ENCODE measurements at regions not wholly inside any gene's neighbourhood (a gene's known extent, or its start where the extent isn't known, plus 50 kb on each side); places are given as distances from the start of the nearest gene placed in this dataset.
"Not testable (repeated sequence)": the region's sequence is repeated elsewhere in the genome, so short reads cannot be mapped to it uniquely, and the experiment has no call there.

- DNase-seq = no peak
These were observed 86.1 kb downstream of the RAP2A start for GRCh38 chr13:97520061-97520460.

- DNase-seq = no peak
These were observed 86.9 kb downstream of the RAP2A start for GRCh38 chr13:97520866-97521265.

- no peak for DNase-seq
These were observed 87.8 kb downstream of the RAP2A start for GRCh38 chr13:97521726-97522125.

GRCh38 chr13:97522243-97522642 lies 88.3 kb downstream of the RAP2A start:
- no peak for DNase-seq

- DNase-seq = no peak
These were observed 92.6 kb downstream of the RAP2A start for GRCh38 chr13:97526556-97526955.

GRCh38 chr13:97528518-97528917 lies 94.5 kb downstream of the RAP2A start:
- DNase-seq = no peak

GRCh38 chr13:97534540-97534939 lies 100.6 kb downstream of the RAP2A start:
- no peak for DNase-seq

GRCh38 chr13:97535614-97536013 lies 101.6 kb downstream of the RAP2A start:
- DNase-seq = peak; percentile 69

GRCh38 chr13:97537110-97537509 lies 103.1 kb downstream of the RAP2A start:
- DNase-seq = no peak

GRCh38 chr13:97538203-97538602 lies 104.2 kb downstream of the RAP2A start:
- DNase-seq = no peak

GRCh38 chr13:97539651-97540610 lies 106.0 kb downstream of the RAP2A start:
- peak; percentile 64 for DNase-seq

GRCh38 chr13:97540696-97541095 lies 106.7 kb downstream of the RAP2A start:
- no peak for DNase-seq

- peak; percentile 37 for DNase-seq
These were observed 108.2 kb downstream of the RAP2A start for GRCh38 chr13:97542102-97542685.

- no peak for DNase-seq
These were observed 110.2 kb downstream of the RAP2A start for GRCh38 chr13:97544031-97544765.

GRCh38 chr13:97544971-97545499 lies 111.1 kb downstream of the RAP2A start:
- DNase-seq = not testable (repeated sequence)

GRCh38 chr13:97548138-97548537 lies 114.2 kb downstream of the RAP2A start:
- DNase-seq = no peak

- peak; percentile 17 for DNase-seq
These were observed 114.7 kb downstream of the RAP2A start for GRCh38 chr13:97548711-97549110.

GRCh38 chr13:97549201-97549600 lies 115.2 kb downstream of the RAP2A start:
- DNase-seq = no peak

- no peak for DNase-seq
These were observed 120.5 kb downstream of the RAP2A start for GRCh38 chr13:97554496-97554895.

GRCh38 chr13:97555034-97555433 lies 121.1 kb downstream of the RAP2A start:
- DNase-seq = no peak

- DNase-seq = peak; percentile 24
These were observed 125.1 kb downstream of the RAP2A start for GRCh38 chr13:97559030-97559429.

- no peak for DNase-seq
These were observed 126.0 kb downstream of the RAP2A start for GRCh38 chr13:97559981-97560380.

GRCh38 chr13:97561182-97561581 lies 127.2 kb downstream of the RAP2A start:
- no peak for DNase-seq

Data from fibroblast of skin of back (primary cell).